IMR-90 (cell line): ENCODE measurements at regions not wholly inside any gene's neighbourhood (a gene's known extent, or its start where the extent isn't known, plus 50 kb on each side); places are given as distances from the start of the nearest gene placed in this dataset.

Experiments used
- ATAC-seq: fragments of 200-7000 bp; cut with Tn5 transposase; 2 replicates; pipeline ENCODE4 v1.9.1; 2020; ENCODE audit warnings: low read depth, mild to moderate bottlenecking, moderate library complexity
- BruUV-seq: library from RNA; stranded (reverse); fragments of 400-500 nt; replicated peaks from 2 replicates; lab custom pipeline; 2021; lab: Mats Ljungman, UMichigan
- CTCF ChIA-PET: fragments of 300-600 bp; formaldehyde crosslinking; extraction: SDS; loops from one replicate; lab custom pipeline; 2021; ENCODE audit warnings: antibody characterized with exemption; lab: Yijun Ruan, JAX
- POLR2A ChIA-PET: fragments of 300-600 bp; sonication (Branson Sonifier 250); formaldehyde crosslinking; loops from one replicate; lab custom pipeline; 2022; ENCODE audit warnings: antibody characterized with exemption; ENCODE audit not compliant: unreplicated experiment; lab: Charles Lee
- DNase-seq: peaks from one replicate; pipeline ENCODE4 v3.0.0; 2013
- H2AFZ ChIP-seq: replicated peaks from 2 replicates; pipeline ENCODE3; 2013; ENCODE audit warnings: low read length, mild to moderate bottlenecking; ENCODE audit not compliant: poor library complexity
- H2AK5ac ChIP-seq: 2 replicates; pipeline ENCODE4 v1.6.1; 2013; ENCODE audit warnings: low read depth, low read length, inconsistent platforms
- H2AK9ac ChIP-seq: replicated peaks from 2 replicates; pipeline ENCODE3; 2013; ENCODE audit warnings: mild to moderate bottlenecking, low read depth, low read length, moderate library complexity; ENCODE audit not compliant: poor library complexity
- H2BK120ac ChIP-seq: 2 replicates; pipeline ENCODE4 v1.6.1; 2013; ENCODE audit warnings: low read depth, low read length, inconsistent platforms
- H2BK15ac ChIP-seq: 3 replicates; pipeline ENCODE4 v1.6.1; 2013; ENCODE audit warnings: low read depth, low read length, inconsistent platforms
- H2BK20ac ChIP-seq: 2 replicates; pipeline ENCODE4 v1.6.1; 2013; ENCODE audit warnings: low read depth, mild to moderate bottlenecking, inconsistent platforms, low read length, moderate library complexity
- H2BK5ac ChIP-seq: 2 replicates; pipeline ENCODE4 v1.6.1; 2013; ENCODE audit warnings: mild to moderate bottlenecking, low read depth, low read length, inconsistent platforms; ENCODE audit not compliant: poor library complexity, severe bottlenecking
- H3K14ac ChIP-seq: replicated peaks from 2 replicates; pipeline ENCODE4 v1.6.1; 2013; ENCODE audit warnings: low read depth, low read length, inconsistent platforms
- H3K18ac ChIP-seq: 2 replicates; pipeline ENCODE4 v1.6.1; 2013; ENCODE audit warnings: low read depth, low read length, control low read depth
- H3K23ac ChIP-seq: 2 replicates; pipeline ENCODE4 v1.6.1; 2013; ENCODE audit warnings: low read depth, low read length, inconsistent platforms
- H3K27ac ChIP-seq: 2 replicates; pipeline ENCODE4 v1.5.1; 2013; ENCODE audit warnings: mild to moderate bottlenecking, control low read depth, low read length; ENCODE audit not compliant: insufficient read depth
- H3K27me3 ChIP-seq: 2 replicates; pipeline ENCODE4 v1.6.1; 2013; ENCODE audit warnings: low read length; ENCODE audit not compliant: control insufficient read depth, insufficient read depth
- H3K36me3 ChIP-seq: 2 replicates; pipeline ENCODE4 v1.6.1; 2013; ENCODE audit warnings: low read length, mixed read lengths; ENCODE audit not compliant: control insufficient read depth, insufficient read depth
- H3K4ac ChIP-seq: 2 replicates; pipeline ENCODE4 v1.6.1; 2013; ENCODE audit warnings: low read depth, low read length, inconsistent platforms
- H3K4me1 ChIP-seq: 2 replicates; pipeline ENCODE4 v1.6.1; 2013; ENCODE audit warnings: low read length, mixed read lengths; ENCODE audit not compliant: control insufficient read depth, insufficient read depth
- H3K4me2 ChIP-seq: 2 replicates; pipeline ENCODE4 v1.6.1; 2013; ENCODE audit warnings: low read depth, mild to moderate bottlenecking, control low read depth, low read length, moderate library complexity
- H3K4me3 ChIP-seq: 2 replicates; pipeline ENCODE4 v1.5.1; 2013; ENCODE audit warnings: low read depth, mild to moderate bottlenecking, control low read depth, low read length, moderate library complexity; ENCODE audit not compliant: insufficient read depth
- H3K56ac ChIP-seq: 2 replicates; pipeline ENCODE4 v1.6.1; 2013; ENCODE audit warnings: low read length, inconsistent platforms; ENCODE audit not compliant: insufficient read depth; ENCODE audit errors: extremely low read depth
- H3K79me1 ChIP-seq, 2 experiments: 2 replicates each; pipeline ENCODE4 v1.6.1; 2013; ENCODE audit warnings: low read length in 2 of 2, inconsistent platforms in 1 of 2, low read depth in 1 of 2
- H3K9ac ChIP-seq: 2 replicates; pipeline ENCODE4 v1.6.1; 2013; ENCODE audit warnings: low read depth, low read length, control low read depth
- H3K9me1 ChIP-seq: 2 replicates; pipeline ENCODE4 v1.6.1; 2013; ENCODE audit warnings: low read length, inconsistent platforms; ENCODE audit not compliant: insufficient read depth
- H3K9me3 ChIP-seq: 2 replicates; pipeline ENCODE4 v1.6.1; 2013; ENCODE audit warnings: low read length; ENCODE audit not compliant: control insufficient read depth, insufficient read depth
- H4K20me1 ChIP-seq: 2 replicates; pipeline ENCODE4 v1.6.1; 2013; ENCODE audit warnings: low read length, inconsistent platforms; ENCODE audit not compliant: insufficient read depth
- H4K5ac ChIP-seq: 2 replicates; pipeline ENCODE4 v1.6.1; 2013; ENCODE audit warnings: mild to moderate bottlenecking, low read depth, low read length, control low read depth
- H4K8ac ChIP-seq, 2 experiments: 2 replicates each; pipeline ENCODE4 v1.6.1; 2013; ENCODE audit warnings: low read depth in 2 of 2, low read length in 2 of 2, control low read depth in 1 of 2, inconsistent platforms in 1 of 2
- H4K91ac ChIP-seq: 2 replicates; pipeline ENCODE4 v1.6.1; 2013; ENCODE audit warnings: low read depth, low read length, inconsistent platforms; ENCODE audit not compliant: insufficient read depth
- BHLHE40 ChIP-seq: fragments of 150-350 bp; IDR thresholded peaks from 2 replicates; pipeline ENCODE4 v1.6.1; 2016; ENCODE audit warnings: mild to moderate bottlenecking, low read depth, low read length
- CEBPB ChIP-seq: IDR thresholded peaks from 2 replicates; pipeline ENCODE4 v1.6.1; 2012; ENCODE audit warnings: low read depth, low read length, improper control_type of control experiment
- ELK1 ChIP-seq: fragments of 150-350 bp; IDR thresholded peaks from 2 replicates; pipeline ENCODE4 v1.6.1; 2016; ENCODE audit warnings: low read depth, mild to moderate bottlenecking, low read length, moderate library complexity, borderline replicate concordance
- FOS ChIP-seq: fragments of 150-350 bp; IDR thresholded peaks from 2 replicates; pipeline ENCODE4 v1.6.1; 2016; ENCODE audit warnings: low read depth, low read length
- MAFK ChIP-seq: IDR thresholded peaks from 2 replicates; pipeline ENCODE4 v1.6.1; 2012; ENCODE audit warnings: low read depth, low read length, improper control_type of control experiment
- NFE2L2 ChIP-seq: fragments of 150-350 bp; IDR thresholded peaks from 2 replicates; pipeline ENCODE4 v1.6.1; 2016; ENCODE audit warnings: low read depth, mild to moderate bottlenecking, low read length
- POLR2A ChIP-seq: IDR thresholded peaks from 2 replicates; pipeline ENCODE4 v1.6.1; 2012; ENCODE audit warnings: mild to moderate bottlenecking, low read depth, low read length
- RAD21 ChIP-seq: IDR thresholded peaks from 2 replicates; pipeline ENCODE4 v1.6.1; 2012; ENCODE audit warnings: low read length, improper control_type of control experiment
- RCOR1 ChIP-seq: IDR thresholded peaks from 2 replicates; pipeline ENCODE4 v1.6.1; 2012; ENCODE audit warnings: mild to moderate bottlenecking, low read length, improper control_type of control experiment; ENCODE audit not compliant: insufficient replicate concordance
- WGBS, 2 experiments: methylation state at CpG; one replicate each; pipeline versions ENCODE4 v1.1.5 to v1.1.7; 2013; ENCODE audit warnings: missing lambda C conversion rate in 2 of 2; ENCODE audit not compliant: insufficient read length in 1 of 2; ENCODE audit errors: extremely low coverage in 2 of 2; 5-methylcytosine and 5-hydroxymethylcytosine counted together
- dilution Hi-C: fragments of 300-500 bp; cut with HindIII; formaldehyde crosslinking; loops from one replicate; pipeline ENCODE4 v1.14.3; 2018; ENCODE audit warnings: low sequenced_read_pairs; ENCODE audit not compliant: unreplicated experiment
- in situ Hi-C: fragments of 300-500 bp; cut with MboI; formaldehyde crosslinking; loops from 3 replicates; pipeline ENCODE4 v1.14.3; 2019; ENCODE audit warnings: low sequenced_read_pairs, inconsistent platforms, mixed read lengths
- intact Hi-C: fragments of 100-400 bp; cut with micrococcal nuclease; formaldehyde crosslinking; loops from 2 replicates; pipeline ENCODE4 v1.10.0; 2022
- TF ChIP-seq, protein P1 (sequence below): conservative IDR thresholded peaks from 2 replicates; pipeline ENCODE4 v1.5.1; 2012; ENCODE audit warnings: mild to moderate bottlenecking, low read depth, low read length, improper control_type of control experiment
- TF ChIP-seq, protein P2 (sequence below): fragments of 150-350 bp; IDR thresholded peaks from 2 replicates; pipeline ENCODE4 v1.6.1; 2017; ENCODE audit warnings: mild to moderate bottlenecking, antibody characterized with exemption, low read length, low read depth

DNA sequence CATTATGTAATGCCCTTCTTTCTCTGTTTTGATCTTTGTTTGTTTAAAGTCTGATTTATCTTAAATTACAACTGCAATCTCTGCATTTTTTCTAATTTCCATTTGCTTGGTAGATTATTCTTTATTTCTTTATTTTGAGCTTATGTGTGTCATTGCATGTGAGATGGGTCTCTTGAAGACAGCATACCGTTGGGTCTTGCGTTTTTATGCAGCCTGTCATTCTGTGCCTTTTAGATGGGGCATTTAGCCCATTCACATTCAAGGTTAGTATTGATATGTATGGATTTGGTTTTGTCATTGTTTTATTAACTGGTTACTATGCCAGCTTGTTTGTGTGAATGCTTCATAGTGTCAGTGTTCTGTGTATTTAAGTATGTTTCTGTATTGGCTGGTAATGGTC lies 84.9 kb upstream of the HMGCLL1 start (continued):
- TF ChIP-seq NFE2L2 (no peak), RCOR1 (no peak), CEBPB (no peak), BHLHE40 (no peak), MAFK (no peak), RAD21 (no peak), POLR2A (no peak)

DNA sequence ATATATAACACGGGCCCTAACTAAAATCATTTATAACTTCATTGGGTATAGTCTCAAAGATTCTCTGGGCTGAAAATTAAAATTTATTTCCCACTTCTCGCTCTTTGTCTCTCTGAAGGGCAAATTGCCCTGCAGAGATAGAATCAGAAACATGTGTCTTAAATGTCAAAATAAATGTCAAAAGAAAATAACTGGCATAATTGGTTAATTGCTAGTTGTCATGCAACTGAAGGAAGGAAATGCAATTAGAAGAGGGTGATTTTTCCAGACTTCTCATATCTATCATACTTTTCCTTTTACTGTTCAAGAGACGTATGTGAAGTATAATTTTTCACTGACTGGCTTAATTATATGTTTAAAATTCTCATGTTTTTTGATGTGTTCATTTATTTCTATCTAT lies 80.3 kb upstream of the HMGCLL1 start:
- Histone ChIP-seq H4K8ac (no peak overlapping the region), H3K27ac (no peak overlapping the region), H3K14ac (no peak overlapping the region), H3K4me3 (no peak overlapping the region), H2BK120ac (no peak overlapping the region), H4K5ac (no peak overlapping the region), H3K4me2 (no peak overlapping the region), H3K79me1 (no peaks in the 10 kb centered on the region), H3K4ac (no peak overlapping the region), H3K9me3 (0 out of 2 replicates have a peak, but pooled peaks cover 2% of the 10 kb centered on the region), H3K23ac (no peak overlapping the region), H2BK15ac (no peak overlapping the region), H4K20me1 (no peaks in the 10 kb centered on the region), H3K9ac (no peak overlapping the region), H3K4me1 (no peaks in the 10 kb centered on the region), H3K18ac (no peak overlapping the region), H3K56ac (no peak overlapping the region), H2AFZ (no peak overlapping the region), H2AK5ac (no peak overlapping the region), H2AK9ac (no peak overlapping the region), H2BK5ac (no peak overlapping the region), H2BK20ac (no peak overlapping the region), H3K27me3 (no peaks in the 10 kb centered on the region), H4K91ac (no peak overlapping the region), H3K36me3 (no peaks in the 10 kb centered on the region), H3K9me1 (no peaks in the 10 kb centered on the region)
- no peak for TF ChIP-seq ELK1
- TF ChIP-seq, protein P1, sequence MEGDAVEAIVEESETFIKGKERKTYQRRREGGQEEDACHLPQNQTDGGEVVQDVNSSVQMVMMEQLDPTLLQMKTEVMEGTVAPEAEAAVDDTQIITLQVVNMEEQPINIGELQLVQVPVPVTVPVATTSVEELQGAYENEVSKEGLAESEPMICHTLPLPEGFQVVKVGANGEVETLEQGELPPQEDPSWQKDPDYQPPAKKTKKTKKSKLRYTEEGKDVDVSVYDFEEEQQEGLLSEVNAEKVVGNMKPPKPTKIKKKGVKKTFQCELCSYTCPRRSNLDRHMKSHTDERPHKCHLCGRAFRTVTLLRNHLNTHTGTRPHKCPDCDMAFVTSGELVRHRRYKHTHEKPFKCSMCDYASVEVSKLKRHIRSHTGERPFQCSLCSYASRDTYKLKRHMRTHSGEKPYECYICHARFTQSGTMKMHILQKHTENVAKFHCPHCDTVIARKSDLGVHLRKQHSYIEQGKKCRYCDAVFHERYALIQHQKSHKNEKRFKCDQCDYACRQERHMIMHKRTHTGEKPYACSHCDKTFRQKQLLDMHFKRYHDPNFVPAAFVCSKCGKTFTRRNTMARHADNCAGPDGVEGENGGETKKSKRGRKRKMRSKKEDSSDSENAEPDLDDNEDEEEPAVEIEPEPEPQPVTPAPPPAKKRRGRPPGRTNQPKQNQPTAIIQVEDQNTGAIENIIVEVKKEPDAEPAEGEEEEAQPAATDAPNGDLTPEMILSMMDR: no peak
- no peak for TF ChIP-seq FOS
- no peak for TF ChIP-seq BHLHE40
- TF ChIP-seq, protein P2, sequence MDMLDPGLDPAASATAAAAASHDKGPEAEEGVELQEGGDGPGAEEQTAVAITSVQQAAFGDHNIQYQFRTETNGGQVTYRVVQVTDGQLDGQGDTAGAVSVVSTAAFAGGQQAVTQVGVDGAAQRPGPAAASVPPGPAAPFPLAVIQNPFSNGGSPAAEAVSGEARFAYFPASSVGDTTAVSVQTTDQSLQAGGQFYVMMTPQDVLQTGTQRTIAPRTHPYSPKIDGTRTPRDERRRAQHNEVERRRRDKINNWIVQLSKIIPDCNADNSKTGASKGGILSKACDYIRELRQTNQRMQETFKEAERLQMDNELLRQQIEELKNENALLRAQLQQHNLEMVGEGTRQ: no peak
- no peak for TF ChIP-seq NFE2L2
- CTCF ChIA-PET: no interaction called here
- intact Hi-C loops: no loop called here
- in situ Hi-C loops: no loop called here
- no CpG with 5 or more reads among the region's 3 CpGs for WGBS, 2 experiments
- DNase-seq (no peak), ATAC-seq (no peak)
- POLR2A ChIA-PET: no interaction called here
- dilution Hi-C loops: no loop called here
- BruUV-seq: no TSS peak
